Fibroblast of lung (primary cell): ENCODE measurements at regions not wholly inside any gene's neighbourhood (a gene's known extent, or its start where the extent isn't known, plus 50 kb on each side); places are given as distances from the start of the nearest gene placed in this dataset.

Source experiments
- EZH2 ChIP-seq: IDR thresholded peaks from 2 replicates; pipeline ENCODE4 v1.5.1; 2012; ENCODE audit warnings: low read length, control low read depth, mild to moderate bottlenecking; ENCODE audit errors: missing control alignments
- TF ChIP-seq, protein P1 (sequence below), 2 donors: IDR thresholded peaks in 1 of 2; conservative IDR thresholded peaks in 1 of 2; 1 replicate in 1 of 2; 2 replicates in 1 of 2; pipeline ENCODE4 v1.5.1; 2011 to 2012; ENCODE audit warnings: low read length in 2 of 2, control low read depth in 1 of 2, inconsistent platforms in 1 of 2, low read depth in 1 of 2, mild to moderate bottlenecking in 1 of 2

DNA sequence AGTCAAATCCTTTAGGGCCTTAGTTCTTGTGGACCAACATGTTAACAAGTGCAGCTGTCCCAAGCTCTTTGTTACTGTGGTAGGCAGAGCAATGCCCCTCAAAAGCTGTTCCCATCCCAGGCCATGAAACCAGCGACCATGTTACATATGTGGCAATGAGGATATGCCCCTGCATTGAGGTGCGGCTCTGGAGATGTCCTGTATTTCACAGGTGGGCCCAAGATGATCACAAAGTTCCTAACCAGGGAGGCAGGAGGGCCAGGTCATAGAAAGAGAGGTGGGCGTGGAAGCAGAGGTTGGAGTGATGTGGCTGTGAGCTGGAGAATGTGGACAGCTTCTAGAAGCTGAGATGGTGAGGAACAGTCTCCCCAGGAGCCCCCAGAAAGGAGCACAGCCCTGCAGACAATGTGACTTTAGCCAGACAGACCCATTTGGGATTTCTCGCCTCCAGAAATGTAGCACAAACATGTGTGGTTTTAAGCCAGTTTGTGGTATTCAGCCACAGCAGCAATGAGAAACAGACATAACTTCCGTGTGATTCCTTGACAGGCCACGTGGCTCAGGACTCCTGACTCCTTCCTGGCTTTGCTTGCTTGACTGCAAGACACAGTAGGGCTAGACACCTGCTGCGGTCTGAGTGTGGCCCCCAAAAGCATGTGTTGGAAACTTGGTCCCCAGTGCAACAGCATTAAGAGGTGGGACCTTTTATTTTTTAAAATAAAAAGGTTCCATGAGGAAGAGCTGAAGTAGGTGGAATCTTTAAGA lies 778.3 kb downstream of the KCNJ18 start:
- TF ChIP-seq, protein P1, sequence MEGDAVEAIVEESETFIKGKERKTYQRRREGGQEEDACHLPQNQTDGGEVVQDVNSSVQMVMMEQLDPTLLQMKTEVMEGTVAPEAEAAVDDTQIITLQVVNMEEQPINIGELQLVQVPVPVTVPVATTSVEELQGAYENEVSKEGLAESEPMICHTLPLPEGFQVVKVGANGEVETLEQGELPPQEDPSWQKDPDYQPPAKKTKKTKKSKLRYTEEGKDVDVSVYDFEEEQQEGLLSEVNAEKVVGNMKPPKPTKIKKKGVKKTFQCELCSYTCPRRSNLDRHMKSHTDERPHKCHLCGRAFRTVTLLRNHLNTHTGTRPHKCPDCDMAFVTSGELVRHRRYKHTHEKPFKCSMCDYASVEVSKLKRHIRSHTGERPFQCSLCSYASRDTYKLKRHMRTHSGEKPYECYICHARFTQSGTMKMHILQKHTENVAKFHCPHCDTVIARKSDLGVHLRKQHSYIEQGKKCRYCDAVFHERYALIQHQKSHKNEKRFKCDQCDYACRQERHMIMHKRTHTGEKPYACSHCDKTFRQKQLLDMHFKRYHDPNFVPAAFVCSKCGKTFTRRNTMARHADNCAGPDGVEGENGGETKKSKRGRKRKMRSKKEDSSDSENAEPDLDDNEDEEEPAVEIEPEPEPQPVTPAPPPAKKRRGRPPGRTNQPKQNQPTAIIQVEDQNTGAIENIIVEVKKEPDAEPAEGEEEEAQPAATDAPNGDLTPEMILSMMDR (conservative IDR thresholded peaks at IDR 0.05 in 1 of 2, IDR thresholded peaks at IDR 0.05 in 1 of 2; ENCODE audit: low read depth in 1 of 2, low read length in 2 of 2): no peak
- no peak for TF ChIP-seq EZH2
